ENCODE measurements at regions not wholly inside any gene's neighbourhood (a gene's known extent, or its start where the extent isn't known, plus 50 kb on each side); places are given as distances from the start of the nearest gene placed in this dataset.

GRCh38 chr11:32312206-32312817 lies 123.0 kb downstream of the WT1 start:
- TF ChIP-seq ZNF761 (CRISPR knock-in tag; conservative IDR thresholded peaks at IDR 0.05), result no peak
- no peak for TF ChIP-seq ZNF280D (CRISPR knock-in tag; IDR thresholded peaks at IDR 0.05)
- no peak for TF ChIP-seq POLR2A (IDR thresholded peaks at IDR 0.05; ENCODE audit: insufficient read depth in 1 of 2, low read depth in 2 of 2, low read length in 2 of 2)
- TF ChIP-seq, protein P1, sequence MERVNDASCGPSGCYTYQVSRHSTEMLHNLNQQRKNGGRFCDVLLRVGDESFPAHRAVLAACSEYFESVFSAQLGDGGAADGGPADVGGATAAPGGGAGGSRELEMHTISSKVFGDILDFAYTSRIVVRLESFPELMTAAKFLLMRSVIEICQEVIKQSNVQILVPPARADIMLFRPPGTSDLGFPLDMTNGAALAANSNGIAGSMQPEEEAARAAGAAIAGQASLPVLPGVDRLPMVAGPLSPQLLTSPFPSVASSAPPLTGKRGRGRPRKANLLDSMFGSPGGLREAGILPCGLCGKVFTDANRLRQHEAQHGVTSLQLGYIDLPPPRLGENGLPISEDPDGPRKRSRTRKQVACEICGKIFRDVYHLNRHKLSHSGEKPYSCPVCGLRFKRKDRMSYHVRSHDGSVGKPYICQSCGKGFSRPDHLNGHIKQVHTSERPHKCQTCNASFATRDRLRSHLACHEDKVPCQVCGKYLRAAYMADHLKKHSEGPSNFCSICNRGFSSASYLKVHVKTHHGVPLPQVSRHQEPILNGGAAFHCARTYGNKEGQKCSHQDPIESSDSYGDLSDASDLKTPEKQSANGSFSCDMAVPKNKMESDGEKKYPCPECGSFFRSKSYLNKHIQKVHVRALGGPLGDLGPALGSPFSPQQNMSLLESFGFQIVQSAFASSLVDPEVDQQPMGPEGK (CRISPR knock-in tag; IDR thresholded peaks at IDR 0.05), result no peak
- TF ChIP-seq TEAD2 (CRISPR knock-in tag; IDR thresholded peaks at IDR 0.05), result no peak
- no peak for TF ChIP-seq ZBTB33 (CRISPR knock-in tag; IDR thresholded peaks at IDR 0.05)
- no peak for TF ChIP-seq NFKB2 (CRISPR knock-in tag; IDR thresholded peaks at IDR 0.05; ENCODE audit: borderline replicate concordance)
- no peak for TF ChIP-seq ONECUT2 (CRISPR knock-in tag; IDR thresholded peaks at IDR 0.05)
- TF ChIP-seq, protein P2, sequence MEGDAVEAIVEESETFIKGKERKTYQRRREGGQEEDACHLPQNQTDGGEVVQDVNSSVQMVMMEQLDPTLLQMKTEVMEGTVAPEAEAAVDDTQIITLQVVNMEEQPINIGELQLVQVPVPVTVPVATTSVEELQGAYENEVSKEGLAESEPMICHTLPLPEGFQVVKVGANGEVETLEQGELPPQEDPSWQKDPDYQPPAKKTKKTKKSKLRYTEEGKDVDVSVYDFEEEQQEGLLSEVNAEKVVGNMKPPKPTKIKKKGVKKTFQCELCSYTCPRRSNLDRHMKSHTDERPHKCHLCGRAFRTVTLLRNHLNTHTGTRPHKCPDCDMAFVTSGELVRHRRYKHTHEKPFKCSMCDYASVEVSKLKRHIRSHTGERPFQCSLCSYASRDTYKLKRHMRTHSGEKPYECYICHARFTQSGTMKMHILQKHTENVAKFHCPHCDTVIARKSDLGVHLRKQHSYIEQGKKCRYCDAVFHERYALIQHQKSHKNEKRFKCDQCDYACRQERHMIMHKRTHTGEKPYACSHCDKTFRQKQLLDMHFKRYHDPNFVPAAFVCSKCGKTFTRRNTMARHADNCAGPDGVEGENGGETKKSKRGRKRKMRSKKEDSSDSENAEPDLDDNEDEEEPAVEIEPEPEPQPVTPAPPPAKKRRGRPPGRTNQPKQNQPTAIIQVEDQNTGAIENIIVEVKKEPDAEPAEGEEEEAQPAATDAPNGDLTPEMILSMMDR (CRISPR knock-in tag; IDR thresholded peaks at IDR 0.05), result no peak
- TF ChIP-seq HHEX (CRISPR knock-in tag; IDR thresholded peaks at IDR 0.05), result no peak
- TF ChIP-seq TAF1 (CRISPR knock-in tag; IDR thresholded peaks at IDR 0.05), result no peak
- no peak for TF ChIP-seq ADNP (CRISPR knock-in tag; IDR thresholded peaks at IDR 0.05)
- no peak for TF ChIP-seq CHD2 (IDR thresholded peaks at IDR 0.05; ENCODE audit: low read depth, low read length)
